ENCODE measurements at regions not wholly inside any gene's neighbourhood (a gene's known extent, or its start where the extent isn't known, plus 50 kb on each side); places are given as distances from the start of the nearest gene placed in this dataset.
"Not testable (repeated sequence)": the region's sequence is repeated elsewhere in the genome, so short reads cannot be mapped to it uniquely, and the experiment has no call there.

- DNase-seq (ENCODE audit: low read depth, low spot score) = no peak
Observed at GRCh38 chr14:87059060-87059839, 933.7 kb downstream of the GALC start.

GRCh38 chr14:87055007-87055406 is 938.0 kb downstream of the GALC start:
- no peak for DNase-seq (ENCODE audit: low read depth, low spot score)

- no peak for DNase-seq (ENCODE audit: low read depth, low spot score)
Observed at GRCh38 chr14:87052646-87053225, 940.2 kb downstream of the GALC start.

- no peak for DNase-seq (ENCODE audit: low read depth, low spot score)
Observed at GRCh38 chr14:87050421-87050820, 942.6 kb downstream of the GALC start.

GRCh38 chr14:87049950-87050349 is 943.0 kb downstream of the GALC start:
- DNase-seq (ENCODE audit: low read depth, low spot score) = no peak

GRCh38 chr14:87046960-87047359 is 946.0 kb downstream of the GALC start:
- no peak for DNase-seq (ENCODE audit: low read depth, low spot score)

GRCh38 chr14:87045956-87046355 is 947.0 kb downstream of the GALC start:
- DNase-seq (ENCODE audit: low read depth, low spot score) = no peak

GRCh38 chr14:87045246-87045645 is 947.7 kb downstream of the GALC start:
- no peak for DNase-seq (ENCODE audit: low read depth, low spot score)

- no peak for DNase-seq (ENCODE audit: low read depth, low spot score)
Observed at GRCh38 chr14:87044807-87045206, 948.2 kb downstream of the GALC start.

GRCh38 chr14:87043667-87044200 is 949.2 kb downstream of the GALC start:
- no peak for DNase-seq (ENCODE audit: low read depth, low spot score)

- DNase-seq (ENCODE audit: low read depth, low spot score) = no peak
Observed at GRCh38 chr14:87042354-87042753, 950.6 kb downstream of the GALC start.

GRCh38 chr14:87041290-87042020 is 951.5 kb downstream of the GALC start:
- DNase-seq (ENCODE audit: low read depth, low spot score) = no peak

- no peak for DNase-seq (ENCODE audit: low read depth, low spot score)
Observed at GRCh38 chr14:87034680-87035079, 958.3 kb downstream of the GALC start.

GRCh38 chr14:87030197-87030596 is 962.8 kb downstream of the GALC start:
- DNase-seq (ENCODE audit: low read depth, low spot score) = no peak

GRCh38 chr14:87020106-87020505 is 972.9 kb downstream of the GALC start:
- DNase-seq (ENCODE audit: low read depth, low spot score) = not testable (repeated sequence)

- DNase-seq (ENCODE audit: low read depth, low spot score) = no peak
Observed at GRCh38 chr14:87018294-87018693, 974.7 kb downstream of the GALC start.

- no peak for DNase-seq (ENCODE audit: low read depth, low spot score)
Observed at GRCh38 chr14:87017335-87017734, 975.6 kb downstream of the GALC start.

- DNase-seq (ENCODE audit: low read depth, low spot score) = no peak
Observed at GRCh38 chr14:87014856-87015255, 978.1 kb downstream of the GALC start.

GRCh38 chr14:87013583-87013982 is 979.4 kb downstream of the GALC start:
- peak; percentile 17 for DNase-seq (ENCODE audit: low read depth, low spot score)

GRCh38 chr14:87008965-87009364 is 984.0 kb downstream of the GALC start:
- no peak for DNase-seq (ENCODE audit: low read depth, low spot score)

GRCh38 chr14:87005280-87005679 is 987.7 kb downstream of the GALC start:
- DNase-seq (ENCODE audit: low read depth, low spot score) = no peak

- DNase-seq (ENCODE audit: low read depth, low spot score) = no peak
Observed at GRCh38 chr14:87002776-87003175, 990.2 kb downstream of the GALC start.

Measured in smooth muscle cell of the brain vasculature (primary cell).